NK-92 treated with Interleukin-12 subunit alpha and Interleukin-12 subunit beta, amount 100 ng/mL, for 24 hours (cell line): ENCODE measurements at regions not wholly inside any gene's neighbourhood (a gene's known extent, or its start where the extent isn't known, plus 50 kb on each side); places are given as distances from the start of the nearest gene placed in this dataset.

Source experiments
- DNase-seq: peaks from one replicate; lab custom pipeline; 2025; lab: John Stamatoyannopoulos, UW

GRCh38 chr12:58268069-58268468 is 326.7 kb downstream of the ATP23 start:
- DNase-seq: no peak

GRCh38 chr12:58269476-58269875 is 328.1 kb downstream of the ATP23 start:
- no peak for DNase-seq

DNA sequence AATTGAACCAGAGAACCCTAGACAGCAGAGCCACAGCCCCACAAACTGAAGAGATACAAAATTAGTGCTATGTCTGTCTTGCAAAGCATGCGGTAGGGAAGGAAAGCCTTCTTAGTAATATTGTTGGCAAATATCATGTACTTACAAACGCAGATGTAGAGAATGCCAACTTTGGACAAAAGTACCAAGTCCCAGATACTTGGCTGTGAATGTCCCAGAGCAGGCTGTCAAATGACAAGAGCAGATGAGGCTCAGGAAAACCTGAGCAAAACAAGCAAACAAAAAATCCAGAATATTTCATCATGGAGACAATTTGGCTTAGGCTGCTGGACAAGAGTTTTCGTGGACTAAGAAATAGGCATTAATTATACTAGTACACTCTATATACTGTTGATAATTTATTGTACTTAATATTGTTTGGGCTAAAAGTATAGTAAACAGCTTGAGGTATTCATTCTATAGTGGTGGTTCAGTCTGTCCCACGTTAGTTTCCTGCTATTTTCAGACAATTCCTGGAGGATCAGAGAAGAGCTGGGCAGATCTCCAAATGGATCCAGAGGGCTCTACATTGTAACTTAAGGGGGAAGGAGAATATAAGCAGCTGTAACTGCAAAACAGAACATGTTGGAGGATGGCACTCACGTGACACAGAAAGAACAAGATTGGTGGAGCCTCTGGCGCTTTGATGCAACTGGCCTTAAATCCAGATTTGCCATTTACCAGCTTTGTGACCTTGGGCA is 329.8 kb downstream of the ATP23 start:
- DNase-seq: no peak

GRCh38 chr12:58272461-58272860 is 331.1 kb downstream of the ATP23 start:
- no peak for DNase-seq

GRCh38 chr12:58277231-58277630 is 335.9 kb downstream of the ATP23 start:
- no peak for DNase-seq

DNA sequence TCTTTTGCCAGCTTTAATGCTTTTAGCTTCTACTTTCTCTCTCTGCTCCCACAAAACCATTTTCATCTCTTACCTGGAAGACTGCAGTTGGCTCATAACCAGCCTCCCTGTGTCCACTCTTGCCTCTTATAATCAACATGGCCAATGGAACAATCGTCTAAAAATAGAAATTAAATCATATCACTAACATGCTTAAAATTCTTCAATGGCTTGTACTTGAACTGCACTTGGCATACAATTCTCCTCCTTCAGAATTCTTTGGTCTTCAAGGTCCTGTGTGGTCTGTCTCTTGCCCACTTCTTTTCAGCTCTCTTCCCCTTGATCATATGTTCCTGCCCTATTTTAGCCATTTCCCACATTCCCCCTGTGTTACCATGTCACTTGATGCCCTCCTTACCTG is 342.2 kb downstream of the ATP23 start:
- DNase-seq: no peak

- no peak for DNase-seq
Observed at GRCh38 chr12:58285551-58285950, 344.2 kb downstream of the ATP23 start.

- DNase-seq: no peak
Observed at GRCh38 chr12:58286353-58286752, 345.0 kb downstream of the ATP23 start.

DNA sequence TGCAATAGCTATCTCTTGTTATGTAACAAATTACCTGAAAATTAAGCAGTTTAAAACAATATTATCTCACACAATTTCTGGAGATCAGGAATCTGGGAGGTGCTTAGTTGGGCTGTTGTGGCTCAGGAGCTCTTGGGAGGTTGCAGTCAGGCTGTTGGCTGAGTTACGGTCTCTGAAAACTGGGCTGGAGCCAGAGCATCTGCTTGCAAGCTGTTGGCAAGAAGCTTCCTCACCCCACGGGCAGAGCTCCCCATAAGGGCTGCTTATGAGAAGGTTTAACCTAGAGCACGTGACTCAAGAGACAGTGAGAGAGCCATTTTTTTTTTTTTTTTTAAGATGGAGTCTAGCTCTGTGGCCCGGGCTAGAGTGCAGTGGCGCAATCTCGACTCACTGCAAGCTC is 346.8 kb downstream of the ATP23 start:
- no peak for DNase-seq

DNA sequence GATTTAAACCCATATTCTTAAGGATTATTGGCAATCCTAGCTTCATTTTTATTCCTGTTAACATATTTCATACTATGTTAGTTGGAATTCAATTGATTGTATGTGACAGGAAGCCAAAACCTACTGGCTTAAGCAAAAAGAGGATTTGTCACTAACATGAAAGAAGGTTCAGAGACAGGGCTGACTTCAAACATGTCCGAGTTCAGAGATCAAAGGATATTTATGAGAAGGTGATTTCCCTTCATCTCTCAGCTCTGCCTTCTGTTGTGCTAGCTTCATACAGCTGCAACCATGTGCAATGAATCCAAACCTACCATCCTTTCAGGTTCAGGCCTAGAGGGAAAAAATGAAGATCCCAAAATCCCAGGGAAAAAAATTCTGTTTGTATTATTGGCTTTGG is 349.7 kb downstream of the ATP23 start:
- DNase-seq: no peak

DNA sequence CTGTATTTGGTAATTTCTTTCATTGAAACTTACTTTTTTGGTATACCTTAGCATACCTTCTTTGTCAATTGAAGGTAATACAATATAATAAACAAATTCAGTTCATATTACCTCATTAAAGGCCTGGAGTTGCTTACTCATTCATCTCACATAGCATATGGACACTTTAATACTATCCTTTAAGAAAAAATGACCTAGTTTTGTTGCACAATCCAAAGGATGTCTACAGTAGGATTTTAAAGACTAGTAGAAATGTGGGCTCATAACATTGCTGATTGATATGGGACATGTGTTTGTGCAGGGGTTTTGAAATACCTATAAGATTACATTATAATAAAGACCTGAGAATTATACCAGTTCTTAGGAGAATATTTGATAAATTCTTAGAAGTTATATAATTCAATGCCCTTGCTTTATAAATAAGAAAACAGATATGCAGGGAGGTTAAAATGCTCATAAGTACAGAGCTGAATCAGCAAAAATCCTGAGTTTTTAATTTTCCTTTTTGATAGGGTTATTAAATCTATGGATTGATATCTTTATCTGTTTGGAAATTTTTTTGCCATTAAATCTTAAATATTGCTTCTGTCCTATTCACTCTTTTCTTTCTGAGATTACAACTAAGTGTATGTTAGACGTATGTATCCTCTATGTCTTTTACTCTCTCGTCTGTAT is 352.1 kb downstream of the ATP23 start:
- no peak for DNase-seq

DNA sequence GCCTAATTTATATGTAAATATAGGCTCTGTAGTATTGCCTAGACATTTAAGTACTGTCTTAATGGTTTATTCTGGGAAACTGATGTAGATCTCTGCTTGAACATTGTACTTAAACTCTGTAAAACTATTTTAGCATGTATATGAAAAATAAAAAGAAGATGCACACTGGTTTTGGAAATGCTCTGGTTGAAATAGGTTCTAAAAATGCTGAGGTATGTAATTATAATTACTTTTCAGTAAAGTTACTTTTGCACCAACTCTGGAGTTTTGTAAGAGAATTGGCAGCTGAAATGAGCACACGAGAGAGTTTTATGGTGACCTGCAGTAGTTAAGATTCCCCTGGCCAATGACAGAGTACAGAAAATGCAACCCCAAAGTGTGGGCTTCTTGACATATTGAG is 353.9 kb downstream of the ATP23 start:
- no peak for DNase-seq

DNA sequence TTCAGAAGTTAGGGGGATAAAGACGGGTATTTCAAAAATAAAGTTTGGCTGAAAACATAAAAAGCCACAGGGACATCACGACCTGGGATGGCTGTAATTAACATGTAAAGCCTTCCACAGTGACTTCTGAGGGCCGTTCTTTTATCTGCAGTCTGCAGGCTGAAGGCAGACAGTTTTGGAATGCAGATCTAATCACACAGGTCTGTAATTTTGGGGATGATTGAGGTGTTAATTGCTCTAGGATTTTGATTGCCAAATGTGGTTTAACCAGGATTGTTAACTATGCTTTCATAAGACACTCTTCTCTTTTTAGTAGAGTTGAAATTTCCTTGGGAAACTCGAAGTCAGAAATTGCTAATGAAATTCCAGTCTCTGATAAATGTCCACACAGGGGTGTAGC is 355.5 kb downstream of the ATP23 start:
- no peak for DNase-seq

DNA sequence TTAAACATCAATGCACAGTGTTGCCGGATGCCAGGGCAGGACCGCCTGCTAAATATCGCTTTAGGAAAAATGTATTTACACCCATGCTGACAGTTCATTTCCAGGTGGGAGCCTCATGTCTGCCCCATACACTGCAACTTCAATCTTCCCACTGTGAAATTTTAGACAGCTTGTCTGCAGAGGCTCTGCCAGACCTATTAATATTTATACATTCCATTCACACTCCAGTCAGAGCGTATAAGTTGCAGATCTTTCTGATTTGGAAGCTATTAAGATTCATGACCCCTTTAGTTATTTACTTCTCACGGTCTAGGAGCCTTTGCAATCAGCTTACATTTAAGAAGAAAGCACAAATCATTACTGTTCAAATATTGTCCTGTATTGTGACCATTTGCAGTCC is 357.4 kb downstream of the ATP23 start:
- no peak for DNase-seq

GRCh38 chr12:58299371-58299770 is 358.0 kb downstream of the ATP23 start:
- DNase-seq: no peak

- DNase-seq: no peak
Observed at GRCh38 chr12:58301038-58301729, 359.8 kb downstream of the ATP23 start.

DNA sequence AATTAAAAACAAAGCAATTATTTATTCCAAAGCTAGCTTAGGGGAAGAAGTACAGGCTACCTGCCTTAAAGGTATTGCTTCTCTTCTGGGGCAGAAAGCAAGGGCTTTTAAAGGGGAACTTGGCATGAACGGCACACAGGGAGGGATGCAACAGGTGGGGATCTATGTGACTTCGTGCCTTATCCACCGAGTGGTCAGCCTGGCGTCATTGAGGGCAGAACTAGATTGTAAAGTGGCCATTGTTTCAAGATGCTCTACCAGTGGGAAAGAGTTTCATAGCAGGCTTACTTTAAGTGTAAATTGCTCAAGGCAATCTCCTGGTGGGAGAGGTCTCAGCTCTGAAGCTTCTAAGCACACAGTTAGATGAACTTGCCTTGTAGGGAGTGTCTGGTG is 360.4 kb downstream of the ATP23 start:
- DNase-seq: no peak

DNA sequence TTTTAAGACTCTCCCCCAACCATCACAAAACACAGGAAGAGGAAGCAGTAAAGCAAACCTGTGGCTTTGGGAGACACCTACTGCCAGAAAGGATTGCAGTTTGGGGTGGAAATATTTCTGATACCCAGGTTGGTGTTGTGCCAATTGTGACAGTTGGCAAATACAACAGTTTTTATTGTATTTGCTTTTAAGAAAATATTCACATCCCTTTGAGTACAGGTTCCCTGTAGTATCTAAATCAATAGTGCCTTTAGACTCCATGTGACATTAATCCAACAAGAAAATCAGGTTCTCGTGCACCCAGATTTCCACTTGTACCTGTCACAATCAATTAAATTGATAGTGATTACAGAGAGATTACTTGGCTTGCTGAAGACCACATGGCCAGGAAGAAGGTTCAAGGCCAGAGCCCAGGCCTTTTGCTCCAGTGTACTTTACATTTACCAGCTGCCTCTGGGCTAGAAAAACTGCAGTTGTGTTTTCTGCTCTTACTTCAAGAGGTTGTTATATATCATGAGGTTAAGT is 361.2 kb downstream of the ATP23 start:
- no peak for DNase-seq

GRCh38 chr12:58306266-58307000 is 365.1 kb downstream of the ATP23 start:
- no peak for DNase-seq

DNA sequence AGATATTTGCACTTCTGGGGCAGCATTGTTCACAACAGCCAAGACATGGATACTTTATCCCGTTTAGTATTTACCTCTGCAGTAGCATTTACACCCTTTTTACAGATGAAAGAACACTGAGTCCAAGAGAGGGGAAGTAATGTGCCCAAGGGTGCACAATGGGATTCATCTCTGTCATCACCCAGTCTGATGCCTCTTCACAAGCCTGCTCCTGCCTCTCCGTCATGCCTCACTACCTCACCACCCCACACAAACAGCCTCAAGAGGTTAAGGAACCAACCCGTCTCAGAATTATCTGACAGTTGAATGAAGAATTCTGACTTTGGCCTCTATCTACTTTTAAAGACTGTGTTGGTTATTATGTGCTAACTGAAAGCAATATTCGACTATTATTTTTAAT is 368.4 kb downstream of the ATP23 start:
- no peak for DNase-seq

- no peak for DNase-seq
Observed at GRCh38 chr12:58310368-58310767, 369.0 kb downstream of the ATP23 start.
